ENCODE measurements at regions not wholly inside any gene's neighbourhood (a gene's known extent, or its start where the extent isn't known, plus 50 kb on each side); places are given as distances from the start of the nearest gene placed in this dataset.
A peak's percentile ranks its signal among the peaks of the same experiment; 100 is the strongest.

DNA sequence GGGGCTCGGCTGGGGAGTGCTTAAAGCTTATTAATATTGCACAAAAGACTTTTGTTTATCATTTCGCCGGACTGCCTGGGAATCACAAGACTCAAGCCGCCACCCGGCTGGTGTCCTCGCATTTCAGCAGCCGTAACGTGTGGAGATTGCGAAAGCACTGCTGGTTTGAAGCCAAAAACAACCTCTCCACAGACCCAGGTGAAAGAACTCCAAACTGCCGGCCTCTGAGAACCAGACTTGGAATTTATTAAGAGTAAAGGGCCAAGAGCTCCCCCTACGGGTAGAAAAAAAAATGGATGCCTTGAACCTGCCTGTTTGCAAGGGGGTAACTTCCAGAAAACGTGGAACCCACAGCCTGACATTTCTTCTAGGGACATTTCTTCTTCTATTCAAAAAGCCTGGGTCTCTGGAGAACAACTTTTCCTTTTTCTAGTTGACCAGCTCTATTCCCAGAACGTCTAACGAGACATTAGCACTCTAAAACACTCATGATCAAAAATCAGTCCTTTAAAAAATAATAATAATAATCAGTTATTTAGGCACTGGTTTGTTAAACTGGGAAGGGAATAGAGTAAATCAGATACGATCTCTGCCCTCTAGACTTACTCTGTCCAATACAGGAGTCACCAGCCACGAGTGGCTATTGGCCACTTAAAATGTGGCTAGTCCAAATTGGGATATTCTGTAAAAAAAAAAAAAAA lies 216.3 kb downstream of the C1D start (continued):
- TF ChIP-seq, protein P1, sequence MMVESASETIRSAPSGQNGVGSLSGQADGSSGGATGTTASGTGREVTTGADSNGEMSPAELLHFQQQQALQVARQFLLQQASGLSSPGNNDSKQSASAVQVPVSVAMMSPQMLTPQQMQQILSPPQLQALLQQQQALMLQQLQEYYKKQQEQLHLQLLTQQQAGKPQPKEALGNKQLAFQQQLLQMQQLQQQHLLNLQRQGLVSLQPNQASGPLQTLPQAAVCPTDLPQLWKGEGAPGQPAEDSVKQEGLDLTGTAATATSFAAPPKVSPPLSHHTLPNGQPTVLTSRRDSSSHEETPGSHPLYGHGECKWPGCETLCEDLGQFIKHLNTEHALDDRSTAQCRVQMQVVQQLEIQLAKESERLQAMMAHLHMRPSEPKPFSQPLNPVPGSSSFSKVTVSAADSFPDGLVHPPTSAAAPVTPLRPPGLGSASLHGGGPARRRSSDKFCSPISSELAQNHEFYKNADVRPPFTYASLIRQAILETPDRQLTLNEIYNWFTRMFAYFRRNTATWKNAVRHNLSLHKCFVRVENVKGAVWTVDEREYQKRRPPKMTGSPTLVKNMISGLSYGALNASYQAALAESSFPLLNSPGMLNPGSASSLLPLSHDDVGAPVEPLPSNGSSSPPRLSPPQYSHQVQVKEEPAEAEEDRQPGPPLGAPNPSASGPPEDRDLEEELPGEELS (CRISPR knock-in tag; IDR thresholded peaks at IDR 0.05), result peak; percentile 52; the same call in 1 of the 2 replicates
- TF ChIP-seq, protein P2, sequence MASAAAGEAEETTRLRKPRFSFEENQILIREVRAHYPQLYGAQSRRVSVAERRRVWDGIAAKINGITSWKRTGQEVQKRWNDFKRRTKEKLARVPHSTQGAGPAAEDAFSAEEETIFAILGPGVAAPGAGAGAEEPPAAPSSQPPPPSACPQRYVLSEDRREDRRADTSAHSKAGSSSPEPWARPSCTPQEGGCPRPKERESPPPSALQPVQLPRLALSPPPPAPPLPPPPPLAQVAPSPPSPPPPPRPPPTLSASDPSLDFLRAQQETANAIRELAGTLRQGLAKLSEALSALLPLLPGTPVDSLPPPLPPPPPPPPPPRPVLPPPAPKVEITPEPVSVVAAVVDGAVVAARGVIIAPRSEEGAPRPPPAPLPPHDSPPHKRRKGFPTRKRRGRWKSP (CRISPR knock-in tag; IDR thresholded peaks at IDR 0.05), result peak; percentile 64; the same call in 1 of the 2 replicates
- TF ChIP-seq, protein P3, sequence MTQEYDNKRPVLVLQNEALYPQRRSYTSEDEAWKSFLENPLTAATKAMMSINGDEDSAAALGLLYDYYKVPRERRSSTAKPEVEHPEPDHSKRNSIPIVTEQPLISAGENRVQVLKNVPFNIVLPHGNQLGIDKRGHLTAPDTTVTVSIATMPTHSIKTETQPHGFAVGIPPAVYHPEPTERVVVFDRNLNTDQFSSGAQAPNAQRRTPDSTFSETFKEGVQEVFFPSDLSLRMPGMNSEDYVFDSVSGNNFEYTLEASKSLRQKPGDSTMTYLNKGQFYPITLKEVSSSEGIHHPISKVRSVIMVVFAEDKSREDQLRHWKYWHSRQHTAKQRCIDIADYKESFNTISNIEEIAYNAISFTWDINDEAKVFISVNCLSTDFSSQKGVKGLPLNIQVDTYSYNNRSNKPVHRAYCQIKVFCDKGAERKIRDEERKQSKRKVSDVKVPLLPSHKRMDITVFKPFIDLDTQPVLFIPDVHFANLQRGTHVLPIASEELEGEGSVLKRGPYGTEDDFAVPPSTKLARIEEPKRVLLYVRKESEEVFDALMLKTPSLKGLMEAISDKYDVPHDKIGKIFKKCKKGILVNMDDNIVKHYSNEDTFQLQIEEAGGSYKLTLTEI (CRISPR knock-in tag; conservative IDR thresholded peaks at IDR 0.05), result no peak
- TF ChIP-seq MTA3 (CRISPR knock-in tag; IDR thresholded peaks at IDR 0.05) (no peak), ASH2L (IDR thresholded peaks at IDR 0.05; ENCODE audit: insufficient read length, low read depth, low read length) (no peak), ZNF337 (CRISPR knock-in tag; IDR thresholded peaks at IDR 0.05; ENCODE audit: borderline replicate concordance, low read depth) (no peak), ZNF251 (CRISPR knock-in tag; IDR thresholded peaks at IDR 0.05) (no peak), PLRG1 (conservative IDR thresholded peaks at IDR 0.05) (no peak), EHMT2 (IDR thresholded peaks at IDR 0.05; ENCODE audit: borderline replicate concordance, low read depth, low read length) (no peak), ZNF563 (CRISPR knock-in tag; IDR thresholded peaks at IDR 0.05) (no peak), ZNF674 (CRISPR knock-in tag; IDR thresholded peaks at IDR 0.05; ENCODE audit: low read depth) (no peak), FOXK1 (CRISPR knock-in tag; IDR thresholded peaks at IDR 0.05; ENCODE audit: borderline replicate concordance, low read depth) (peak; percentile 61; the same call in 1 of the 2 replicates), ZBTB38 (CRISPR knock-in tag; IDR thresholded peaks at IDR 0.05) (no peak), MAFF (IDR thresholded peaks at IDR 0.05; ENCODE audit: low read depth, low read length) (no peak)
- TF ChIP-seq, protein P4, sequence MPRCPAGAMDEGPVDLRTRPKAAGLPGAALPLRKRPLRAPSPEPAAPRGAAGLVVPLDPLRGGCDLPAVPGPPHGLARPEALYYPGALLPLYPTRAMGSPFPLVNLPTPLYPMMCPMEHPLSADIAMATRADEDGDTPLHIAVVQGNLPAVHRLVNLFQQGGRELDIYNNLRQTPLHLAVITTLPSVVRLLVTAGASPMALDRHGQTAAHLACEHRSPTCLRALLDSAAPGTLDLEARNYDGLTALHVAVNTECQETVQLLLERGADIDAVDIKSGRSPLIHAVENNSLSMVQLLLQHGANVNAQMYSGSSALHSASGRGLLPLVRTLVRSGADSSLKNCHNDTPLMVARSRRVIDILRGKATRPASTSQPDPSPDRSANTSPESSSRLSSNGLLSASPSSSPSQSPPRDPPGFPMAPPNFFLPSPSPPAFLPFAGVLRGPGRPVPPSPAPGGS (CRISPR knock-in tag; IDR thresholded peaks at IDR 0.05), result no peak
- TF ChIP-seq, protein P5, sequence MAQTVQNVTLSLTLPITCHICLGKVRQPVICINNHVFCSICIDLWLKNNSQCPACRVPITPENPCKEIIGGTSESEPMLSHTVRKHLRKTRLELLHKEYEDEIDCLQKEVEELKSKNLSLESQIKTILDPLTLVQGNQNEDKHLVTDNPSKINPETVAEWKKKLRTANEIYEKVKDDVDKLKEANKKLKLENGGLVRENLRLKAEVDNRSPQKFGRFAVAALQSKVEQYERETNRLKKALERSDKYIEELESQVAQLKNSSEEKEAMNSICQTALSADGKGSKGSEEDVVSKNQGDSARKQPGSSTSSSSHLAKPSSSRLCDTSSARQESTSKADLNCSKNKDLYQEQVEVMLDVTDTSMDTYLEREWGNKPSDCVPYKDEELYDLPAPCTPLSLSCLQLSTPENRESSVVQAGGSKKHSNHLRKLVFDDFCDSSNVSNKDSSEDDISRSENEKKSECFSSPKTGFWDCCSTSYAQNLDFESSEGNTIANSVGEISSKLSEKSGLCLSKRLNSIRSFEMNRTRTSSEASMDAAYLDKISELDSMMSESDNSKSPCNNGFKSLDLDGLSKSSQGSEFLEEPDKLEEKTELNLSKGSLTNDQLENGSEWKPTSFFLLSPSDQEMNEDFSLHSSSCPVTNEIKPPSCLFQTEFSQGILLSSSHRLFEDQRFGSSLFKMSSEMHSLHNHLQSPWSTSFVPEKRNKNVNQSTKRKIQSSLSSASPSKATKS (CRISPR knock-in tag; IDR thresholded peaks at IDR 0.05), result no peak
- TF ChIP-seq, protein P6, sequence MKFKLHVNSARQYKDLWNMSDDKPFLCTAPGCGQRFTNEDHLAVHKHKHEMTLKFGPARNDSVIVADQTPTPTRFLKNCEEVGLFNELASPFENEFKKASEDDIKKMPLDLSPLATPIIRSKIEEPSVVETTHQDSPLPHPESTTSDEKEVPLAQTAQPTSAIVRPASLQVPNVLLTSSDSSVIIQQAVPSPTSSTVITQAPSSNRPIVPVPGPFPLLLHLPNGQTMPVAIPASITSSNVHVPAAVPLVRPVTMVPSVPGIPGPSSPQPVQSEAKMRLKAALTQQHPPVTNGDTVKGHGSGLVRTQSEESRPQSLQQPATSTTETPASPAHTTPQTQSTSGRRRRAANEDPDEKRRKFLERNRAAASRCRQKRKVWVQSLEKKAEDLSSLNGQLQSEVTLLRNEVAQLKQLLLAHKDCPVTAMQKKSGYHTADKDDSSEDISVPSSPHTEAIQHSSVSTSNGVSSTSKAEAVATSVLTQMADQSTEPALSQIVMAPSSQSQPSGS (CRISPR knock-in tag; IDR thresholded peaks at IDR 0.05), result no peak; the same call in 1 of the 2 replicates
- TF ChIP-seq, protein P7, sequence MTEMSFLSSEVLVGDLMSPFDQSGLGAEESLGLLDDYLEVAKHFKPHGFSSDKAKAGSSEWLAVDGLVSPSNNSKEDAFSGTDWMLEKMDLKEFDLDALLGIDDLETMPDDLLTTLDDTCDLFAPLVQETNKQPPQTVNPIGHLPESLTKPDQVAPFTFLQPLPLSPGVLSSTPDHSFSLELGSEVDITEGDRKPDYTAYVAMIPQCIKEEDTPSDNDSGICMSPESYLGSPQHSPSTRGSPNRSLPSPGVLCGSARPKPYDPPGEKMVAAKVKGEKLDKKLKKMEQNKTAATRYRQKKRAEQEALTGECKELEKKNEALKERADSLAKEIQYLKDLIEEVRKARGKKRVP (CRISPR knock-in tag; IDR thresholded peaks at IDR 0.05), result no peak
